ENCODE measurements at regions not wholly inside any gene's neighbourhood (a gene's known extent, or its start where the extent isn't known, plus 50 kb on each side); places are given as distances from the start of the nearest gene placed in this dataset.

- TF ChIP-seq, protein P1, sequence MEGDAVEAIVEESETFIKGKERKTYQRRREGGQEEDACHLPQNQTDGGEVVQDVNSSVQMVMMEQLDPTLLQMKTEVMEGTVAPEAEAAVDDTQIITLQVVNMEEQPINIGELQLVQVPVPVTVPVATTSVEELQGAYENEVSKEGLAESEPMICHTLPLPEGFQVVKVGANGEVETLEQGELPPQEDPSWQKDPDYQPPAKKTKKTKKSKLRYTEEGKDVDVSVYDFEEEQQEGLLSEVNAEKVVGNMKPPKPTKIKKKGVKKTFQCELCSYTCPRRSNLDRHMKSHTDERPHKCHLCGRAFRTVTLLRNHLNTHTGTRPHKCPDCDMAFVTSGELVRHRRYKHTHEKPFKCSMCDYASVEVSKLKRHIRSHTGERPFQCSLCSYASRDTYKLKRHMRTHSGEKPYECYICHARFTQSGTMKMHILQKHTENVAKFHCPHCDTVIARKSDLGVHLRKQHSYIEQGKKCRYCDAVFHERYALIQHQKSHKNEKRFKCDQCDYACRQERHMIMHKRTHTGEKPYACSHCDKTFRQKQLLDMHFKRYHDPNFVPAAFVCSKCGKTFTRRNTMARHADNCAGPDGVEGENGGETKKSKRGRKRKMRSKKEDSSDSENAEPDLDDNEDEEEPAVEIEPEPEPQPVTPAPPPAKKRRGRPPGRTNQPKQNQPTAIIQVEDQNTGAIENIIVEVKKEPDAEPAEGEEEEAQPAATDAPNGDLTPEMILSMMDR (optimal IDR thresholded peaks at IDR 0.05 in 1 of 3, IDR thresholded peaks at IDR 0.05 in 1 of 3, conservative IDR thresholded peaks at IDR 0.05 in 1 of 3; ENCODE audit: extremely low read depth in 1 of 3, insufficient read depth in 2 of 3, low read length in 3 of 3), result no peak
- TF ChIP-seq EZH2 (IDR thresholded peaks at IDR 0.05; ENCODE audit: low read length), result no peak
- FAIRE-seq (peak; percentile 65), DNase-seq (ENCODE audit: low read depth, low spot score) (no peak)
- Histone ChIP-seq H4K20me1 (ENCODE audit: control insufficient read depth, extremely low read depth, insufficient read depth, low read length) (no peaks in the 10 kb centered on the region), H3K4me2 (ENCODE audit: control insufficient read depth, extremely low read depth, insufficient read depth, low read depth, low read length) (peak overlapping the region; percentile 19), H3K79me2 (ENCODE audit: control insufficient read depth, insufficient read depth, low read length) (no peaks in the 10 kb centered on the region), H2AFZ (ENCODE audit: control insufficient read depth, low read length) (peak overlapping the region; percentile 11), H3K4me1 (ENCODE audit: control insufficient read depth, extremely low read depth, insufficient read depth, low read length) (no peaks in the 10 kb centered on the region), H3K36me3 (ENCODE audit: control insufficient read depth in 2 of 2, extremely low read depth in 1 of 2, insufficient read depth in 2 of 2, low read length in 2 of 2) (no peaks in the 10 kb centered on the region), H3K27me3 (ENCODE audit: control insufficient read depth, extremely low read depth, insufficient read depth, low read length) (peaks cover 9% of the 10 kb centered on the region), H3K4me3 (ENCODE audit: control insufficient read depth in 2 of 3, extremely low read depth in 1 of 3, insufficient read depth in 2 of 3, low read depth in 1 of 3, low read length in 3 of 3) (no peak overlapping the region), H3K9ac (ENCODE audit: control insufficient read depth, extremely low read depth, insufficient read depth, low read length) (no peak overlapping the region), H3K9me1 (ENCODE audit: control insufficient read depth, extremely low read depth, insufficient read depth, low read length) (no peaks in the 10 kb centered on the region), H3K27ac (ENCODE audit: control insufficient read depth, insufficient read depth, low read length) (no peak overlapping the region), H3K9me3 (ENCODE audit: control insufficient read depth, low read depth, low read length) (no peaks in the 10 kb centered on the region)
- dilution Hi-C loops (cut with MboI; ENCODE audit: extremely low pct_ligation_motif_present, low sequenced_read_pairs), result no loop called here
These were observed 101.6 kb downstream of the IRS2 start for GRCh38 chr13:109684824-109685202.

DNA sequence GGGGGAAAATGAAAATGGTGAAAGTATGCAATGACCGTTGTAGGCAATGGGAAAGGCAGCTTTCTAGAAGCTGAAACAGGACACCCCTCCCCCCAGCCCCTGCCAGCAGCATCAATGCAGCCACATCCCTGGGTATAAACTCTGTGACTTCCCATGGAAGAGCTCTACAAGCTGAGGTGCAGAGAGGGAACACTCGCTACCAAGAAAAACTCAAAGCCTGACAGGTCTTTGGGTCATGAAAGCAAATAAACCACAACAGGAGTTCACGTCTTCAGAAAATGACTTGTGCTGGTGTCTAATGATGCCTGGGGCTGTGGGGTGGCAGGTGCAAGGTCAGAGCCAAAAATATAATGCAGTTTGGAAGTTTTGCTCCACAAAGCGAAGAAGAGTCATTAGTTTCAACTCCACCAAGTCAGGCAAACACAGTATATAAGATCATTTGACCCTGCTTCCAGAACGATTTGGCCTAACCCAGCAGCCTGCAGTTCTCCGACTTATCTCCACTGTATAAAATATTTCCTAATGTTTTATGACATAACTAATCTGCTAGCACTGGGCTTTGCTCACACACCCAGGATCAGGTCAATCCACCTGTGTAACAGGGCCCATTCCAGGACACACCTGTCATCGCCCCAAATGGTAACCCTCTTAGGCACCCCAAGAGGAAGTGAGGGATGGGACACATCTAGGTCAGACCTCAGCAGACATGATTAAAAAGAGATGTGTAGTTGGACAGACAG is 102.1 kb downstream of the IRS2 start:
- Histone ChIP-seq H3K36me3 (ENCODE audit: control insufficient read depth in 2 of 2, extremely low read depth in 1 of 2, insufficient read depth in 2 of 2, low read length in 2 of 2) (no peaks in the 10 kb centered on the region), H3K4me1 (ENCODE audit: control insufficient read depth, extremely low read depth, insufficient read depth, low read length) (no peaks in the 10 kb centered on the region), H3K9me3 (ENCODE audit: control insufficient read depth, low read depth, low read length) (no peaks in the 10 kb centered on the region), H2AFZ (ENCODE audit: control insufficient read depth, low read length) (no peak overlapping the region), H4K20me1 (ENCODE audit: control insufficient read depth, extremely low read depth, insufficient read depth, low read length) (no peaks in the 10 kb centered on the region), H3K4me2 (ENCODE audit: control insufficient read depth, extremely low read depth, insufficient read depth, low read depth, low read length) (peak overlapping the region; percentile 19), H3K79me2 (ENCODE audit: control insufficient read depth, insufficient read depth, low read length) (no peaks in the 10 kb centered on the region), H3K9me1 (ENCODE audit: control insufficient read depth, extremely low read depth, insufficient read depth, low read length) (no peaks in the 10 kb centered on the region), H3K27me3 (ENCODE audit: control insufficient read depth, extremely low read depth, insufficient read depth, low read length) (peaks cover 9% of the 10 kb centered on the region), H3K9ac (ENCODE audit: control insufficient read depth, extremely low read depth, insufficient read depth, low read length) (no peak overlapping the region), H3K27ac (ENCODE audit: control insufficient read depth, insufficient read depth, low read length) (no peak overlapping the region), H3K4me3 (ENCODE audit: control insufficient read depth in 2 of 3, extremely low read depth in 1 of 3, insufficient read depth in 2 of 3, low read depth in 1 of 3, low read length in 3 of 3) (no peak overlapping the region)
- TF ChIP-seq, protein P1 (optimal IDR thresholded peaks at IDR 0.05 in 1 of 3, IDR thresholded peaks at IDR 0.05 in 1 of 3, conservative IDR thresholded peaks at IDR 0.05 in 1 of 3; ENCODE audit: extremely low read depth in 1 of 3, insufficient read depth in 2 of 3, low read length in 3 of 3), result no peak
- TF ChIP-seq EZH2 (IDR thresholded peaks at IDR 0.05; ENCODE audit: low read length), result no peak
- no peak for FAIRE-seq
- DNase-seq (ENCODE audit: low read depth, low spot score), result no peak
- dilution Hi-C loops (cut with MboI; ENCODE audit: extremely low pct_ligation_motif_present, low sequenced_read_pairs), result no loop called here
